Gastrocnemius medialis (tissue), 4 donors: ENCODE measurements at regions not wholly inside any gene's neighbourhood (a gene's known extent, or its start where the extent isn't known, plus 50 kb on each side); places are given as distances from the start of the nearest gene placed in this dataset.

Source experiments
- ATAC-seq, 2 donors: fragments of 150-250 bp; one replicate each; pipeline ENCODE4 v1.9.1; 2016
- DNase-seq, 2 donors: peaks; one replicate each; pipeline ENCODE4 v3.0.0-alpha.2; 2019
- H3K27ac ChIP-seq, 4 donors: fragments of 200-600 bp; sonication (generic); 1 replicate in 1 of 4; 2 replicates in 3 of 4; pipeline ENCODE4 v1.5.1; 2016 to 2018; ENCODE audit warnings: mild to moderate bottlenecking in 2 of 4, moderate library complexity in 1 of 4
- H3K27me3 ChIP-seq, 3 donors: fragments of 200-600 bp; sonication (generic) in 2 of 3; 1 replicate in 1 of 3; 2 replicates in 2 of 3; pipeline versions ENCODE4 v1.5.1 to v1.6.0; 2016 to 2019; ENCODE audit warnings: mild to moderate bottlenecking in 1 of 3, moderate library complexity in 1 of 3
- H3K36me3 ChIP-seq, 2 donors: fragments of 200-600 bp; sonication (generic) in 1 of 2; one replicate each; pipeline ENCODE4 v1.5.1; 2017 to 2018
- H3K4me1 ChIP-seq, 2 donors: fragments of 200-600 bp; sonication (generic) in 1 of 2; one replicate each; pipeline ENCODE4 v1.5.1; 2016 to 2017; ENCODE audit warnings: mild to moderate bottlenecking in 2 of 2
- H3K4me3 ChIP-seq, 4 donors: fragments of 200-600 bp; sonication (generic) in 3 of 4; 1 replicate in 1 of 4; 2 replicates in 3 of 4; pipeline ENCODE4 v1.5.1; 2016 to 2019; ENCODE audit warnings: mild to moderate bottlenecking in 2 of 4
- H3K9me3 ChIP-seq, 3 donors: fragments of 200-600 bp; sonication (generic) in 2 of 3; 1 replicate in 1 of 3; 2 replicates in 2 of 3; pipeline ENCODE4 v1.5.1; 2016 to 2019
- POLR2A ChIP-seq, 2 donors: fragments of 450-650 bp; IDR thresholded peaks; one replicate each; pipeline ENCODE4 v1.6.1; 2017; ENCODE audit warnings: antibody characterized with exemption in 2 of 2, mild to moderate bottlenecking in 2 of 2, moderate library complexity in 2 of 2
- in situ Hi-C, 4 donors: fragments of 200-750 bp; cut with MboI; loops; one replicate each; pipeline versions ENCODE4 v1.15.0 to v1.8.0; 2017; ENCODE audit warnings: low sequenced_read_pairs in 4 of 4
- intact Hi-C: fragments of 100-400 bp; cut with DNase I; formaldehyde crosslinking; loops from one replicate; pipeline ENCODE4 v1.15.1; 2023; ENCODE audit warnings: low total_unique reads
- TF ChIP-seq, protein P1 (sequence below), 5 experiments: fragments of 450-650 bp in 3 of 5; fragments of 200-600 bp in 2 of 5; sonication (generic) in 2 of 5; IDR thresholded peaks in 4 of 5; conservative IDR thresholded peaks in 1 of 5; 1 replicate in 4 of 5; 2 replicates in 1 of 5; pipeline ENCODE4 v1.5.1; 2016 to 2019; ENCODE audit warnings: antibody characterized with exemption in 5 of 5, mild to moderate bottlenecking in 3 of 5, moderate library complexity in 3 of 5

- Histone ChIP-seq H3K27ac (no peak overlapping the region), H3K9me3 (no peaks in the 10 kb centered on the region), H3K27me3 (no peaks in the 10 kb centered on the region), H3K4me3 (no peak overlapping the region), H3K4me1 (no peaks in the 10 kb centered on the region), H3K36me3 (no peaks in the 10 kb centered on the region)
- in situ Hi-C loops (no loop called here), intact Hi-C loops (no loop called here)
- DNase-seq (no peak), ATAC-seq (no peak)
- TF ChIP-seq, protein P1, sequence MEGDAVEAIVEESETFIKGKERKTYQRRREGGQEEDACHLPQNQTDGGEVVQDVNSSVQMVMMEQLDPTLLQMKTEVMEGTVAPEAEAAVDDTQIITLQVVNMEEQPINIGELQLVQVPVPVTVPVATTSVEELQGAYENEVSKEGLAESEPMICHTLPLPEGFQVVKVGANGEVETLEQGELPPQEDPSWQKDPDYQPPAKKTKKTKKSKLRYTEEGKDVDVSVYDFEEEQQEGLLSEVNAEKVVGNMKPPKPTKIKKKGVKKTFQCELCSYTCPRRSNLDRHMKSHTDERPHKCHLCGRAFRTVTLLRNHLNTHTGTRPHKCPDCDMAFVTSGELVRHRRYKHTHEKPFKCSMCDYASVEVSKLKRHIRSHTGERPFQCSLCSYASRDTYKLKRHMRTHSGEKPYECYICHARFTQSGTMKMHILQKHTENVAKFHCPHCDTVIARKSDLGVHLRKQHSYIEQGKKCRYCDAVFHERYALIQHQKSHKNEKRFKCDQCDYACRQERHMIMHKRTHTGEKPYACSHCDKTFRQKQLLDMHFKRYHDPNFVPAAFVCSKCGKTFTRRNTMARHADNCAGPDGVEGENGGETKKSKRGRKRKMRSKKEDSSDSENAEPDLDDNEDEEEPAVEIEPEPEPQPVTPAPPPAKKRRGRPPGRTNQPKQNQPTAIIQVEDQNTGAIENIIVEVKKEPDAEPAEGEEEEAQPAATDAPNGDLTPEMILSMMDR (IDR thresholded peaks at IDR 0.05 in 4 of 5, conservative IDR thresholded peaks at IDR 0.05 in 1 of 5): no peak
- no peak for TF ChIP-seq POLR2A (IDR thresholded peaks at IDR 0.05)
Measured at GRCh38 chr10:118407026-118407425, 64.9 kb upstream of the FAM204A start.

DNA sequence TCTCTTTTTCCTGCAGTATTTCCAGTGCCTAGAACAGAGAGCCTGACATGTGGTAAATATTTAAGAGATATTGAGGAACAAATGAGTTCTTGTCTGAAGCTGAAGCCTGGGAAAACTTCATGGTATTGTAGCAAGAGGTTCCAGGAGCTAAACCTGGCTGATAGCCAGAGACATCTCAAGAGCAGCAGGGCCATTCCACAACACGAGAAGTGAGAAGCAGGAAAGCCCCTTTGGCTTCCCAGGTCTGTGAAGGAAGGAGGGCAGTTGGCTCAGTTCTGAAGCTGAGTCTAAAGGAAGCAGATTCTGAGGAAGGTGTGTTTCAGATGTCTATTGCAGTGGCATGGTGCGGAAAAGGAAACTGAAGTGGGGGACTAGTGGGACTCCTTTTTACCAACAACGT lies 63.8 kb upstream of the FAM204A start:
- H3K36me3 ChIP-seq: no peaks in the 10 kb centered on the region
- H3K4me1 ChIP-seq: no peaks in the 10 kb centered on the region
- TF ChIP-seq POLR2A (IDR thresholded peaks at IDR 0.05): no peak
- TF ChIP-seq, protein P1 (IDR thresholded peaks at IDR 0.05 in 4 of 5, conservative IDR thresholded peaks at IDR 0.05 in 1 of 5): no peak
- in situ Hi-C loops: no loop called here
- DNase-seq (no peak), ATAC-seq (no peak)
- intact Hi-C loops: no loop called here
- no peak overlapping the region for H3K27ac ChIP-seq
- no peaks in the 10 kb centered on the region for H3K27me3 ChIP-seq
- no peak overlapping the region for H3K4me3 ChIP-seq
- H3K9me3 ChIP-seq: no peaks in the 10 kb centered on the region

DNA sequence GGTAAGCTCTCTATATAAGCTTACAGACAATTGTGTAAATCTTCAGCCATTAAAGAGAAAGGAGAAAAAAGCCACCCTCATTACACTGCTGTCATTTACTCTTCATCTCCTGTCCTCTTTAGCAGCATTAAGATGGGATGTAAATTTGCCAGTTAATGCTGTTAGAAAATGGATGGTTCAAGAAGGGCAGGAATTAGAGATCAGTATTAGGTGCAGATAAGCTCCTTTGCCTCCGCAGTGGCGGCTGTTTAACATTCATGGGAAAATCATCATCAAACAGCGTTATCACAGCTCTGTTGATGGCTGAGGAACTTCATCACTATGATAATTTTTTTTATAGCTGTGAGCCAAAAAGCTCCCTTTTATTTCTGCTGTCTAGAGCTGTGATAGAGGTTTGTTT lies 61.8 kb upstream of the FAM204A start:
- DNase-seq (no peak), ATAC-seq (no peak)
- no peak overlapping the region for H3K4me3 ChIP-seq
- H3K27me3 ChIP-seq: no peaks in the 10 kb centered on the region
- intact Hi-C loops: no loop called here
- H3K9me3 ChIP-seq: no peaks in the 10 kb centered on the region
- no peaks in the 10 kb centered on the region for H3K4me1 ChIP-seq
- no peak overlapping the region for H3K27ac ChIP-seq
- TF ChIP-seq POLR2A (IDR thresholded peaks at IDR 0.05): no peak
- TF ChIP-seq, protein P1 (IDR thresholded peaks at IDR 0.05 in 4 of 5, conservative IDR thresholded peaks at IDR 0.05 in 1 of 5): no peak
- in situ Hi-C loops: no loop called here
- H3K36me3 ChIP-seq: no peaks in the 10 kb centered on the region

- Histone ChIP-seq H3K9me3 (no peaks in the 10 kb centered on the region), H3K27ac (no peak overlapping the region), H3K4me3 (no peak overlapping the region), H3K4me1 (no peaks in the 10 kb centered on the region), H3K36me3 (no peaks in the 10 kb centered on the region), H3K27me3 (no peaks in the 10 kb centered on the region)
- DNase-seq: no peak
- no peak for ATAC-seq
- in situ Hi-C loops: no loop called here
- no peak for TF ChIP-seq POLR2A (IDR thresholded peaks at IDR 0.05)
- TF ChIP-seq, protein P1 (IDR thresholded peaks at IDR 0.05 in 4 of 5, conservative IDR thresholded peaks at IDR 0.05 in 1 of 5): no peak
- intact Hi-C loops: no loop called here
Measured at GRCh38 chr10:118401708-118402193, 59.6 kb upstream of the FAM204A start.

DNA sequence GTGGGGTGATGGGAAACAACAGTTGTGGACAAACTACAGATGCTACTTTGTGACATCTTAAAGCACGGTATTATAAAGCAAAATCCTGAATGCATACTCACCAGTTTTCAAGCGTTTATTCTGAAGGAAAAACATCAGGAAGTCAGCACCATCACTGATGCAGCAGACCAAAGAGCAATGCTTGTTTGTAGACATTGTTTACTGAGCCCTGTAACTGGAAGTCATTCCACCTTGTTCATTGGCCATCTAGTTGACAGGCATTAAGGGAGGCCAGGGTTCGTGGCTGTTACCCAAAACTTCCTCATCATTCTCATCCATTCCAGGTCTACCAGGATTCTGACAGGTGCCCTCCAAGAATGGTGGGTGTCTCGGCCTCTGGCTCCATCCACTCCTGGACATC lies 55.3 kb upstream of the FAM204A start:
- no peaks in the 10 kb centered on the region for H3K4me1 ChIP-seq
- H3K36me3 ChIP-seq: no peaks in the 10 kb centered on the region
- H3K9me3 ChIP-seq: no peaks in the 10 kb centered on the region
- intact Hi-C loops (no loop called here), in situ Hi-C loops (no loop called here)
- H3K4me3 ChIP-seq: no peak overlapping the region
- TF ChIP-seq POLR2A (IDR thresholded peaks at IDR 0.05): no peak
- TF ChIP-seq, protein P1 (IDR thresholded peaks at IDR 0.05 in 4 of 5, conservative IDR thresholded peaks at IDR 0.05 in 1 of 5): no peak
- H3K27me3 ChIP-seq: peaks cover 0 to 4% (median 0%) of the 10 kb centered on the region in 3 donors
- ATAC-seq (no peak), DNase-seq (no peak)
- no peak overlapping the region for H3K27ac ChIP-seq
